Nucleus accumbens (tissue), 56 donors: ENCODE measurements at regions not wholly inside any gene's neighbourhood (a gene's known extent, or its start where the extent isn't known, plus 50 kb on each side); places are given as distances from the start of the nearest gene placed in this dataset.

ENCODE experiments used
- DNase-seq, 56 donors: peaks; one replicate each; lab custom pipeline; 2025; lab: John Stamatoyannopoulos, UW

GRCh38 chr10:34872820-34873219 is 57.7 kb upstream of the PARD3 start:
- DNase-seq, result no peak

- DNase-seq, result no peak
These were observed 54.2 kb upstream of the PARD3 start for GRCh38 chr10:34869135-34869836.

GRCh38 chr10:34868589-34868988 is 53.5 kb upstream of the PARD3 start:
- no peak for DNase-seq

GRCh38 chr10:34866848-34867247 is 51.8 kb upstream of the PARD3 start:
- no peak for DNase-seq
